Hematopoietic multipotent progenitor cell treated with erythropoietin and hydrocortisone succinate and interleukin-3 and kit ligand, for 15 days (in vitro differentiated cells): ENCODE measurements at regions not wholly inside any gene's neighbourhood (a gene's known extent, or its start where the extent isn't known, plus 50 kb on each side); places are given as distances from the start of the nearest gene placed in this dataset.

Experiments
- DNase-seq: peaks from one replicate; pipeline ENCODE4 v3.0.0-alpha.2; 2015; ENCODE audit warnings: low spot score

- DNase-seq: peak; percentile 57
Observed at GRCh38 chr14:104341532-104342434, 203.4 kb downstream of the KIF26A start.

GRCh38 chr14:104342435-104343293 lies 204.3 kb downstream of the KIF26A start:
- DNase-seq: no peak

- no peak for DNase-seq
Observed at GRCh38 chr14:104343294-104343625, 204.9 kb downstream of the KIF26A start.

- no peak for DNase-seq
Observed at GRCh38 chr14:104343690-104344640, 205.6 kb downstream of the KIF26A start.

GRCh38 chr14:104344818-104345620 lies 206.6 kb downstream of the KIF26A start:
- no peak for DNase-seq

- DNase-seq: no peak
Observed at GRCh38 chr14:104345621-104346462, 207.5 kb downstream of the KIF26A start.

- no peak for DNase-seq
Observed at GRCh38 chr14:104346608-104347007, 208.2 kb downstream of the KIF26A start.

- no peak for DNase-seq
Observed at GRCh38 chr14:104348741-104349140, 210.4 kb downstream of the KIF26A start.

- no peak for DNase-seq
Observed at GRCh38 chr14:104349950-104350349, 211.6 kb downstream of the KIF26A start.

GRCh38 chr14:104350463-104351185 lies 212.2 kb downstream of the KIF26A start:
- DNase-seq: no peak

- DNase-seq: no peak
Observed at GRCh38 chr14:104351849-104352492, 213.6 kb downstream of the KIF26A start.

- DNase-seq: no peak
Observed at GRCh38 chr14:104352493-104353220, 214.3 kb downstream of the KIF26A start.

GRCh38 chr14:104353221-104353920 lies 215.0 kb downstream of the KIF26A start:
- no peak for DNase-seq

GRCh38 chr14:104353921-104354701 lies 215.7 kb downstream of the KIF26A start:
- no peak for DNase-seq

- DNase-seq: no peak
Observed at GRCh38 chr14:104355101-104356019, 217.0 kb downstream of the KIF26A start.
